ENCODE measurements at regions not wholly inside any gene's neighbourhood (a gene's known extent, or its start where the extent isn't known, plus 50 kb on each side); places are given as distances from the start of the nearest gene placed in this dataset.

DNA sequence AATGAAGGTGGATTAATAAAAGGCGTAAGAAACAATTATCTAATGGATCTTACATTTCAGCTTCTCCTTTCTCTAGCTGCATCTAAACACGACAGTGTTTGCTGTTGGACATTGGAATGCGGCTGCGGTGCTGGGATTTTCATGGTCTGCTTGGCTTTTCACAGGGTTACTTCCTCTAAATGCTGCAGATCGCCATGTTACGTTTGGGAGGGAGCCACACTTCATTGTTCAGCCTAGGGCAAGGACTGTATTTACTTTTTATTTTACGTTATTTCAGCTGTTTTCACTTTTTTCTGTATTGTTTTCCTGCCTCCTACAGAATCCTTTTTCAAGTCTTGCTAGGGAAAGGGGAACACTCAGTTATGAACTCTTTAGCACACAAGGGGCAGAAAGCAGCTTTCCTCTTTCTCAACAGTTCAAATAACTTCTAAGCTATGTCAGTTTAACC lies 97.9 kb upstream of the MTHFD1L start:
- TF ChIP-seq, protein P1, sequence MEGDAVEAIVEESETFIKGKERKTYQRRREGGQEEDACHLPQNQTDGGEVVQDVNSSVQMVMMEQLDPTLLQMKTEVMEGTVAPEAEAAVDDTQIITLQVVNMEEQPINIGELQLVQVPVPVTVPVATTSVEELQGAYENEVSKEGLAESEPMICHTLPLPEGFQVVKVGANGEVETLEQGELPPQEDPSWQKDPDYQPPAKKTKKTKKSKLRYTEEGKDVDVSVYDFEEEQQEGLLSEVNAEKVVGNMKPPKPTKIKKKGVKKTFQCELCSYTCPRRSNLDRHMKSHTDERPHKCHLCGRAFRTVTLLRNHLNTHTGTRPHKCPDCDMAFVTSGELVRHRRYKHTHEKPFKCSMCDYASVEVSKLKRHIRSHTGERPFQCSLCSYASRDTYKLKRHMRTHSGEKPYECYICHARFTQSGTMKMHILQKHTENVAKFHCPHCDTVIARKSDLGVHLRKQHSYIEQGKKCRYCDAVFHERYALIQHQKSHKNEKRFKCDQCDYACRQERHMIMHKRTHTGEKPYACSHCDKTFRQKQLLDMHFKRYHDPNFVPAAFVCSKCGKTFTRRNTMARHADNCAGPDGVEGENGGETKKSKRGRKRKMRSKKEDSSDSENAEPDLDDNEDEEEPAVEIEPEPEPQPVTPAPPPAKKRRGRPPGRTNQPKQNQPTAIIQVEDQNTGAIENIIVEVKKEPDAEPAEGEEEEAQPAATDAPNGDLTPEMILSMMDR (IDR thresholded peaks at IDR 0.05; ENCODE audit: low read length, missing control alignments), result no peak
- peak; percentile 24 for DNase-seq (ENCODE audit: low read depth)

DNA sequence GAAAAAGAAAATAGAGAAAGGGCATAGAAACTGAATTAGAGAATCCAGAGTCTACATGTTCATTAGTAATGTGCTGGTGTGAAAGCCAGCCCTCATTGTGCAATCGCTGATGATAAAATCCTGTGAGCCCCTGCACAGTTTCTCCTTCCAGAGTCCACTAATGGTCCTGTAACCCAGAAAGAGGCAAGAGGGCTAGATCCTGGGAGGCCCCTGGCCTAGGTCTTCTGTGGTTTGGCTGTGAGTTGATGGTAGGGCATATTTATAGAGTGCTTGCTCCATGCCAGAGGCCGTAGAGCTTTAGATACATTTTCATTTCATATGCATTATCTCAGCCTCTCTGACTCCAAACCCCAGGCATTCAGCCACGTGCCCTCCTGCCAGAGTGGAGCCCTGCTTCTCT lies 94.9 kb upstream of the MTHFD1L start:
- TF ChIP-seq, protein P1 (IDR thresholded peaks at IDR 0.05; ENCODE audit: low read length, missing control alignments), result no peak
- H3K4me3 ChIP-seq (replicated peaks; ENCODE audit: low read depth, low read length), result no peak overlapping the region
- DNase-seq (ENCODE audit: low read depth), result no peak

More for the DNA sequence above, 97.9 kb upstream of the MTHFD1L start:
- H3K4me3 ChIP-seq (replicated peaks; ENCODE audit: low read depth, low read length), result no peak overlapping the region

DNA sequence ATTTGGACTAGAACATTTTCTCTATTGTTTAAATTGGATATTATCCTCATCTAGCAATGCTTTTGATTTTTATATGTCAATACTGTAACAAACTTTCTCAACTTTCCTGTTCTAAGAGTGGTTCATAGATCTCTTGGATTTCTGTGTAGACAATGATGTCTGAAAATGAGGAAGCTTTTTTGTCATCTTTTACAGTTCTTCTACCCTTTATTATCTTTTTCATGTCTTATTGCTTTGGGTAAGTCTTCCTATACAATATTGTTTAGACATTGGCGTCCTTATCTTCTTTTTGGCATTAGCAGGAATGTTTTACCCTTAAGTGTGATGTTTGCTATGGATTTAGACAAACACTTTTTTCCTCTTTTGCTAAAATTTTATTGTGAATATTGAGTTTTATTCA lies 91.5 kb upstream of the MTHFD1L start:
- TF ChIP-seq, protein P1 (IDR thresholded peaks at IDR 0.05; ENCODE audit: low read length, missing control alignments), result no peak
- H3K4me3 ChIP-seq (replicated peaks; ENCODE audit: low read depth, low read length), result no peak overlapping the region
- DNase-seq (ENCODE audit: low read depth), result no peak

DNA sequence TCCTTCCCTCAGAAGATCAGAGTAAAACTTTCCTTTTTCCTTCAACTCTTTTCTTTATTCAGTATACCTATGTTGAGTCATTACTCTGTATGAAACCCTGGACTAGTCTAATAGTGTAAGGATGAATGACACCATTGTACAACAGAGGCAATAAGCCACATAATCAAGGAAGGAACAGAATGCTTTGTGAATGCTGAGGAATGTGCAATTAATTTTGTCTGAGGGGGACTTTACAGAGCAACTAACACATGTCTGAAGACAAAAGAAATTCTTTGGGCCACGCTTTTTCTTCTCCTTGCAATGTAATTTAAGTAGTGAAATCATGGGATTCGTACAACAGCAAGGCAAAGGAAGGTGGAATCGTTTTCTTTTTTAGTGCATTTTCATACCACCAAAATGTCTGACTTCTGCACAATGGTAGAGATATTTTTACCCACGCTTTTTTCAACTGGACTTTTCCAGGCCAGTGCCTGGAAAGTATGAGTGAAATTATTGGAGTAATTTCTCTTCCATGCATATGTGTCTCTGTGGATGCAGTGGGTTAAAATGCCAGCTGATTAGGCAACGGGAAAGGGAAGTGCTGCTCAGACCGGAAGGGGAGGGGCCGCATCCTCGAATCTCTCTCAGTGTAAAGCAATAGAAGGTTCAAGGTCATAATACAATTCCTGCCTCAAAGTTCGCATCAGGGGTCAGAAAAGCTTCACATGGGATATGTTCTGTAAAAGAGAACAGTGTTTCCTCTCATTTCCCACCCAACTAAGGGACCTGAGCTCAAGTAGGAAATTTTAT lies 89.9 kb upstream of the MTHFD1L start:
- TF ChIP-seq, protein P1 (IDR thresholded peaks at IDR 0.05; ENCODE audit: low read length, missing control alignments), result no peak
- DNase-seq (ENCODE audit: low read depth), result no peak
- H3K4me3 ChIP-seq (replicated peaks; ENCODE audit: low read depth, low read length), result no peak overlapping the region

DNA sequence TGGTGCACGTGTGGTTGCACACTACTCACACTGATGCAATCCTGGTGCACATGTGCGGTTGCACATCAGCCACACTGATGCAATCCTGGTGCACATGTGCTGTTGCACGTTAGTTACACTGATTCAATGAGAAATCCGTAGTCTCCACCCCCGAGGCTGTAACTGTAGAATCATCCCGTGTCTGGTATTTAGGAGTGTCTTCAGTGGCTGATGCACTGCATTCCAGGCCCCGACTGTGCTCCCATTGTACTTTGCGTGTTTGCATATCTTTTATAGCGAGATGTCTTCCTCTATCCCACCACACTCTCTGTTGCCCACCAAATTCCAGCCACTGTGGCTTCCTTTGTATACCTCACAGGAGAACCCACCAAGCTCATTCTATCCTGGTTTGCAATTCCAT lies 87.8 kb upstream of the MTHFD1L start:
- no peak overlapping the region for H3K4me3 ChIP-seq (replicated peaks; ENCODE audit: low read depth, low read length)
- no peak for DNase-seq (ENCODE audit: low read depth)
- TF ChIP-seq, protein P1 (IDR thresholded peaks at IDR 0.05; ENCODE audit: low read length, missing control alignments), result no peak

DNA sequence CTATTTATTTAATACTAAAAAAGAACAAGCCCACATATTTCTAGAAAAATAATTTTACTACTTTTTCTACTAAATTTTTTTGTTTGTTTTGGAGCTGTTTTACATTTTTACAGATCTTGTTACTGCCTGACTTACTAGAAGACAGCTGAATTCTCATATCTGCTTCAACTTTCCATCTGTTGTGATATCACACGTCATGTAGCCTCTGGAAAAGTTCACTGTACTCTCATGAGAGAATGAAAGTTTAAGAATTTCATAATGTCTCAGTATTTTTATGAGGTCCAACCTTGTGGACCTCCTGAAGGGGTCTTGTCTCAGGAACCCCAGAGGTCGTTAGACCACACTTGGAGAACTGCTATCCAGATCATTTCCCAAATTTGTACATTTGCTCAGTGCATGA lies 81.7 kb upstream of the MTHFD1L start:
- no peak overlapping the region for H3K4me3 ChIP-seq (replicated peaks; ENCODE audit: low read depth, low read length)
- no peak for DNase-seq (ENCODE audit: low read depth)
- TF ChIP-seq, protein P1 (IDR thresholded peaks at IDR 0.05; ENCODE audit: low read length, missing control alignments), result no peak

DNA sequence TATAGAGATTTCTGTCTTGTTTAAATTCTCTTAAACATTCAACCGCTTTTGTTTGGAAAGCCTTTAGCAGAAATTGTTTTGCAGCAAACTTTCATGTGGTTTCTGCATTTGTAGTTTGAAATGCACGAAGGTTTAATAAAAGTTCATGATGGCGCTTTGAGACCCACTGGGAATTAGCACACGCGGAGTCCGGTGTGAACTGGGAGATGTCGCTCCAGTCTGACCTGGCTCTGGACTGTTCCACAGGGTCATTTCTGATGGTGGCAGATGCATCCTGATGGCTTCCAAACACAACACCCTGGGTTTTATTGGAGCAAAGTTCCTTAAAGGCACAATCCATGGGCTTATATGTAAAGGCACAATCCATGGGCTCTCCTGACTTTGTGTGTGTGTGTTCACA lies 78.1 kb upstream of the MTHFD1L start:
- DNase-seq (ENCODE audit: low read depth), result no peak
- H3K4me3 ChIP-seq (replicated peaks; ENCODE audit: low read depth, low read length), result no peak overlapping the region
- TF ChIP-seq, protein P1 (IDR thresholded peaks at IDR 0.05; ENCODE audit: low read length, missing control alignments), result no peak
